Neuronal stem cell (in vitro differentiated cells): ENCODE measurements at regions not wholly inside any gene's neighbourhood (a gene's known extent, or its start where the extent isn't known, plus 50 kb on each side); places are given as distances from the start of the nearest gene placed in this dataset.

Source experiments
- DNase-seq: peaks from one replicate; pipeline ENCODE4 v3.0.0-alpha.2; 2013; ENCODE audit warnings: low spot score
- H2AFZ ChIP-seq: one replicate; pipeline ENCODE4 v1.6.1; 2013; ENCODE audit warnings: mild to moderate bottlenecking, low read length, inconsistent platforms
- H2AK5ac ChIP-seq: 2 replicates; pipeline ENCODE4 v1.6.1; 2013; ENCODE audit warnings: low read depth, mild to moderate bottlenecking, inconsistent platforms, low read length, moderate library complexity, mixed read lengths
- H2BK120ac ChIP-seq: 2 replicates; pipeline ENCODE4 v1.6.1; 2013; ENCODE audit warnings: low read depth, mild to moderate bottlenecking, inconsistent platforms, low read length, moderate library complexity, mixed read lengths
- H2BK12ac ChIP-seq: one replicate; pipeline ENCODE4 v1.6.1; 2013; ENCODE audit warnings: low read length, inconsistent platforms
- H2BK15ac ChIP-seq: 2 replicates; pipeline ENCODE4 v1.6.1; 2013; ENCODE audit warnings: mild to moderate bottlenecking, low read length, inconsistent platforms, mixed read lengths
- H2BK5ac ChIP-seq: one replicate; pipeline ENCODE4 v1.6.1; 2013; ENCODE audit warnings: inconsistent platforms, mild to moderate bottlenecking, low read length, moderate library complexity
- H3K14ac ChIP-seq: one replicate; pipeline ENCODE4 v1.6.1; 2013; ENCODE audit warnings: low read length, inconsistent platforms
- H3K18ac ChIP-seq: 2 replicates; pipeline ENCODE4 v1.6.1; 2013; ENCODE audit warnings: low read length, inconsistent platforms
- H3K23ac ChIP-seq: 2 replicates; pipeline ENCODE4 v1.6.1; 2013; ENCODE audit warnings: low read depth, mild to moderate bottlenecking, mixed read lengths, low read length, inconsistent platforms; ENCODE audit not compliant: poor library complexity
- H3K27ac ChIP-seq: replicated peaks from 3 replicates; pipeline ENCODE4 v1.5.1; 2013; ENCODE audit warnings: low read length, inconsistent platforms
- H3K27me3 ChIP-seq, 3 experiments: 2 replicates each; pipeline ENCODE4 v1.6.1; 2013; ENCODE audit warnings: low read length in 3 of 3, mild to moderate bottlenecking in 2 of 3, inconsistent platforms in 1 of 3, low read depth in 1 of 3, mixed read lengths in 1 of 3, moderate library complexity in 1 of 3; ENCODE audit not compliant: control insufficient read depth in 3 of 3, insufficient read depth in 3 of 3
- H3K36me3 ChIP-seq, 2 donors: replicated peaks in 1 of 2; 2 replicates each; pipeline ENCODE4 v1.6.1; 2013; ENCODE audit warnings: low read length in 2 of 2; ENCODE audit not compliant: control insufficient read depth in 2 of 2, insufficient read depth in 2 of 2
- H3K4ac ChIP-seq: 2 replicates; pipeline ENCODE4 v1.6.1; 2013; ENCODE audit warnings: inconsistent platforms, mild to moderate bottlenecking, low read length, moderate library complexity
- H3K4me1 ChIP-seq, 2 donors: 1 replicate in 1 of 2; 2 replicates in 1 of 2; pipeline ENCODE4 v1.6.1; 2013; ENCODE audit warnings: low read length in 2 of 2, low read depth in 1 of 2; ENCODE audit not compliant: control insufficient read depth in 2 of 2, insufficient read depth in 1 of 2
- H3K4me2 ChIP-seq: one replicate; pipeline ENCODE4 v1.6.1; 2013; ENCODE audit warnings: mild to moderate bottlenecking, low read length, inconsistent platforms; ENCODE audit not compliant: insufficient read depth, poor library complexity, severe bottlenecking
- H3K4me3 ChIP-seq, 2 donors: 2 replicates each; pipeline ENCODE4 v1.5.1; 2013; ENCODE audit warnings: low read length in 2 of 2, mild to moderate bottlenecking in 2 of 2, inconsistent platforms in 1 of 2, moderate library complexity in 1 of 2
- H3K79me1 ChIP-seq: one replicate; pipeline ENCODE4 v1.6.1; 2013; ENCODE audit warnings: low read depth, mild to moderate bottlenecking, inconsistent platforms, low read length, moderate library complexity
- H3K9ac ChIP-seq: one replicate; pipeline ENCODE4 v1.6.1; 2013; ENCODE audit warnings: mild to moderate bottlenecking, low read depth, low read length, inconsistent platforms; ENCODE audit not compliant: poor library complexity
- H3K9me3 ChIP-seq, 2 donors: replicated peaks in 1 of 2; 2 replicates each; pipeline versions ENCODE3 to v1.6.1; 2013; ENCODE audit warnings: low read length in 2 of 2, mild to moderate bottlenecking in 2 of 2, inconsistent platforms in 1 of 2, low read depth in 1 of 2, mixed read lengths in 1 of 2, moderate library complexity in 1 of 2; ENCODE audit not compliant: control insufficient read depth in 2 of 2, insufficient read depth in 1 of 2
- H4K8ac ChIP-seq: one replicate; pipeline ENCODE4 v1.6.1; 2013; ENCODE audit warnings: low read depth, mild to moderate bottlenecking, inconsistent platforms, low read length, moderate library complexity
- H4K91ac ChIP-seq: one replicate; pipeline ENCODE4 v1.6.1; 2013; ENCODE audit warnings: low read length, low read depth, mild to moderate bottlenecking, inconsistent platforms; ENCODE audit not compliant: poor library complexity
- WGBS, 2 donors: extraction: QIAGEN DNeasy Blood & Tissue Kit; methylation state at CpG; one replicate each; pipeline ENCODE4 v1.1.7; 2013; ENCODE audit warnings: missing lambda C conversion rate in 2 of 2, mixed read lengths in 1 of 2; ENCODE audit not compliant: insufficient read length in 2 of 2, insufficient replicate concordance in 1 of 2; ENCODE audit errors: extremely low coverage in 2 of 2; 5-methylcytosine and 5-hydroxymethylcytosine counted together

GRCh38 chr16:73418691-73419090, 370.8 kb upstream of the ZFHX3 start:
- Histone ChIP-seq H3K27me3 (no peaks in the 10 kb centered on the region), H3K4me1 (no peaks in the 10 kb centered on the region), H2BK5ac (no peak overlapping the region), H3K4ac (no peak overlapping the region), H2AK5ac (no peak overlapping the region), H3K14ac (no peak overlapping the region), H2BK120ac (no peak overlapping the region), H3K79me1 (no peaks in the 10 kb centered on the region), H3K18ac (no peak overlapping the region), H4K8ac (no peak overlapping the region), H3K9ac (no peak overlapping the region), H3K23ac (no peak overlapping the region), H2BK12ac (no peak overlapping the region), H3K4me2 (no peak overlapping the region), H4K91ac (no peak overlapping the region), H3K4me3 (no peak overlapping the region), H3K36me3 (no peaks in the 10 kb centered on the region), H2BK15ac (no peak overlapping the region), H2AFZ (no peak overlapping the region), H3K9me3 (no peaks in the 10 kb centered on the region), H3K27ac (no peak overlapping the region)
- no CpG with 5 or more reads among the region's 6 CpGs for WGBS, 2 donors
- no peak for DNase-seq

GRCh38 chr16:73418051-73418450, 370.1 kb upstream of the ZFHX3 start:
- Histone ChIP-seq H2BK120ac (no peak overlapping the region), H4K91ac (no peak overlapping the region), H3K9me3 (no peaks in the 10 kb centered on the region), H3K4me3 (no peak overlapping the region), H3K79me1 (no peaks in the 10 kb centered on the region), H2AK5ac (no peak overlapping the region), H3K14ac (no peak overlapping the region), H3K27ac (no peak overlapping the region), H3K18ac (no peak overlapping the region), H3K4me1 (no peaks in the 10 kb centered on the region), H3K36me3 (no peaks in the 10 kb centered on the region), H3K27me3 (no peaks in the 10 kb centered on the region), H3K4ac (no peak overlapping the region), H3K4me2 (no peak overlapping the region), H3K9ac (no peak overlapping the region), H2AFZ (no peak overlapping the region), H2BK5ac (no peak overlapping the region), H4K8ac (no peak overlapping the region), H2BK12ac (no peak overlapping the region), H2BK15ac (no peak overlapping the region), H3K23ac (no peak overlapping the region)
- WGBS, 2 donors = no CpG with 5 or more reads among the region's 8 CpGs
- DNase-seq = no peak

- H2BK15ac ChIP-seq = no peak overlapping the region
- no peak overlapping the region for H3K18ac ChIP-seq
- H3K14ac ChIP-seq = no peak overlapping the region
- no CpG with 5 or more reads among the region's 1 CpG for WGBS, 2 donors
- H3K4me1 ChIP-seq = no peaks in the 10 kb centered on the region
- H3K9ac ChIP-seq = no peak overlapping the region
- no peaks in the 10 kb centered on the region for H3K36me3 ChIP-seq
- H2BK5ac ChIP-seq = no peak overlapping the region
- H2AK5ac ChIP-seq = no peak overlapping the region
- no peak overlapping the region for H3K4ac ChIP-seq
- no peak overlapping the region for H3K27ac ChIP-seq
- no peaks in the 10 kb centered on the region for H3K9me3 ChIP-seq
- H3K79me1 ChIP-seq = no peaks in the 10 kb centered on the region
- DNase-seq = no peak
- H3K4me3 ChIP-seq = no peak overlapping the region
- no peak overlapping the region for H4K91ac ChIP-seq
- H3K27me3 ChIP-seq = no peaks in the 10 kb centered on the region
- no peak overlapping the region for H3K23ac ChIP-seq
- H3K4me2 ChIP-seq = no peak overlapping the region
- H4K8ac ChIP-seq = no peak overlapping the region
- H2AFZ ChIP-seq = no peak overlapping the region
- H2BK120ac ChIP-seq = no peak overlapping the region
- no peak overlapping the region for H2BK12ac ChIP-seq
Observed at GRCh38 chr16:73415286-73415685, 367.4 kb upstream of the ZFHX3 start.

- Histone ChIP-seq H2AK5ac (no peak overlapping the region), H3K27ac (no peak overlapping the region), H2BK12ac (no peak overlapping the region), H3K79me1 (no peaks in the 10 kb centered on the region), H3K9ac (no peak overlapping the region), H4K8ac (no peak overlapping the region), H3K14ac (no peak overlapping the region), H3K36me3 (no peaks in the 10 kb centered on the region), H2BK5ac (no peak overlapping the region), H3K9me3 (no peaks in the 10 kb centered on the region), H3K4me3 (no peak overlapping the region), H3K23ac (no peak overlapping the region), H3K4ac (no peak overlapping the region), H2AFZ (no peak overlapping the region), H3K27me3 (no peaks in the 10 kb centered on the region), H2BK120ac (no peak overlapping the region), H3K4me1 (no peaks in the 10 kb centered on the region), H3K18ac (no peak overlapping the region), H4K91ac (no peak overlapping the region), H3K4me2 (no peak overlapping the region), H2BK15ac (no peak overlapping the region)
- whole genome bisulfite sequencing, 2 donors = no CpG with 5 or more reads among the region's 5 CpGs
- DNase-seq = no peak
Observed at GRCh38 chr16:73414638-73415037, 366.7 kb upstream of the ZFHX3 start.
